ENCODE measurements at regions not wholly inside any gene's neighbourhood (a gene's known extent, or its start where the extent isn't known, plus 50 kb on each side); places are given as distances from the start of the nearest gene placed in this dataset.

DNA sequence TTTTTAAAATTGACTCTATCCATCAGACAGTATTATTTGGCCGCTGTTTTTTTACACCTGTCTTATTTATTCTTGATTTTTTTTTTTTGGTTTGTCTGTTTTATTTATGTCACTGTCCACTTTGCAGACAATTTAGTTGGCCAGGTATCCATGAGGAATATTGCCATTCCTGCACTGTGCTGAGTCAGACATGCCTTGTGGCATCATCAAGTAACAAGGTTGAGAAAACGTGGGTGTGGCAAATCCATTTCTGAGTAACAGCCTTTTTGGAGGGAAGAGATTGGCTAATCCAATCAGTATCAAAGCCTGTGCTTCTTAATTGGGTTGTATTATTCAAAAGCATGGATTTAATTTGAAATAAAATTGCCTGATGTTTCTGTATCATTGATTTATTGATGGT lies 463.1 kb downstream of the USP25 start:
- TF ChIP-seq, protein P1, sequence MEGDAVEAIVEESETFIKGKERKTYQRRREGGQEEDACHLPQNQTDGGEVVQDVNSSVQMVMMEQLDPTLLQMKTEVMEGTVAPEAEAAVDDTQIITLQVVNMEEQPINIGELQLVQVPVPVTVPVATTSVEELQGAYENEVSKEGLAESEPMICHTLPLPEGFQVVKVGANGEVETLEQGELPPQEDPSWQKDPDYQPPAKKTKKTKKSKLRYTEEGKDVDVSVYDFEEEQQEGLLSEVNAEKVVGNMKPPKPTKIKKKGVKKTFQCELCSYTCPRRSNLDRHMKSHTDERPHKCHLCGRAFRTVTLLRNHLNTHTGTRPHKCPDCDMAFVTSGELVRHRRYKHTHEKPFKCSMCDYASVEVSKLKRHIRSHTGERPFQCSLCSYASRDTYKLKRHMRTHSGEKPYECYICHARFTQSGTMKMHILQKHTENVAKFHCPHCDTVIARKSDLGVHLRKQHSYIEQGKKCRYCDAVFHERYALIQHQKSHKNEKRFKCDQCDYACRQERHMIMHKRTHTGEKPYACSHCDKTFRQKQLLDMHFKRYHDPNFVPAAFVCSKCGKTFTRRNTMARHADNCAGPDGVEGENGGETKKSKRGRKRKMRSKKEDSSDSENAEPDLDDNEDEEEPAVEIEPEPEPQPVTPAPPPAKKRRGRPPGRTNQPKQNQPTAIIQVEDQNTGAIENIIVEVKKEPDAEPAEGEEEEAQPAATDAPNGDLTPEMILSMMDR (IDR thresholded peaks at IDR 0.05): no peak
- TF ChIP-seq POLR2A (IDR thresholded peaks at IDR 0.05): no peak
- peak in 1 of 2 donors; percentile 36 for TF ChIP-seq EP300 (IDR thresholded peaks at IDR 0.05)
